ENCODE measurements at regions not wholly inside any gene's neighbourhood (a gene's known extent, or its start where the extent isn't known, plus 50 kb on each side); places are given as distances from the start of the nearest gene placed in this dataset.

DNA sequence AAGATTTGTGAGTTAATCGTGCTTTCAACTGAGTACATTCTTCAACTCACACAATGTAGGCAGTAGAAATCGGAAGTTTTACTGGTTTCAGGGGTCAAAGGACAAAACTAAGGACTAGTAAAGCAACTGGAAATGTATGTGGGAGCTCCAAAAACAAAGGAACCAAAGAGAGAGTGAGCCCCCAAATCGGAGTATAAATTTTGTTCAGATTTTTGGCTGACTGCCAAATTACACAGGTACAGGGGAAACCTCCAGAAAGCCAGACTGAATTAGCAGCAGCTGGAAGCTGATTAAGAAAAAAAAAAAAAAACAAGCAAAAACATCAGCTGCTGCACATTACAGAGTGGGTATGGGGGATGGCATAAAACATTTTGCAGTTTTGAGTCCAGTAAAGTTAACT is 75.2 kb upstream of the GNAZ start:
- H3K4me3 ChIP-seq (replicated peaks in 1 of 3) = no peak overlapping the region
- intact Hi-C loops (cut with DNase I) = no loop called here
- no peaks in the 10 kb centered on the region for H3K36me3 ChIP-seq
- no peaks in the 10 kb centered on the region for H3K9me3 ChIP-seq
- H3K27ac ChIP-seq = no peak overlapping the region
- H3K4me1 ChIP-seq = no peaks in the 10 kb centered on the region
- no peak for DNase-seq
- no peaks in the 10 kb centered on the region for H3K27me3 ChIP-seq
- 47 to 56% methylated on average over 3 of the region's 3 CpGs for WGBS, 2 donors
- no peak for TF ChIP-seq POLR2A (IDR thresholded peaks at IDR 0.05)
- TF ChIP-seq, protein P1, sequence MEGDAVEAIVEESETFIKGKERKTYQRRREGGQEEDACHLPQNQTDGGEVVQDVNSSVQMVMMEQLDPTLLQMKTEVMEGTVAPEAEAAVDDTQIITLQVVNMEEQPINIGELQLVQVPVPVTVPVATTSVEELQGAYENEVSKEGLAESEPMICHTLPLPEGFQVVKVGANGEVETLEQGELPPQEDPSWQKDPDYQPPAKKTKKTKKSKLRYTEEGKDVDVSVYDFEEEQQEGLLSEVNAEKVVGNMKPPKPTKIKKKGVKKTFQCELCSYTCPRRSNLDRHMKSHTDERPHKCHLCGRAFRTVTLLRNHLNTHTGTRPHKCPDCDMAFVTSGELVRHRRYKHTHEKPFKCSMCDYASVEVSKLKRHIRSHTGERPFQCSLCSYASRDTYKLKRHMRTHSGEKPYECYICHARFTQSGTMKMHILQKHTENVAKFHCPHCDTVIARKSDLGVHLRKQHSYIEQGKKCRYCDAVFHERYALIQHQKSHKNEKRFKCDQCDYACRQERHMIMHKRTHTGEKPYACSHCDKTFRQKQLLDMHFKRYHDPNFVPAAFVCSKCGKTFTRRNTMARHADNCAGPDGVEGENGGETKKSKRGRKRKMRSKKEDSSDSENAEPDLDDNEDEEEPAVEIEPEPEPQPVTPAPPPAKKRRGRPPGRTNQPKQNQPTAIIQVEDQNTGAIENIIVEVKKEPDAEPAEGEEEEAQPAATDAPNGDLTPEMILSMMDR (IDR thresholded peaks at IDR 0.05) = no peak

DNA sequence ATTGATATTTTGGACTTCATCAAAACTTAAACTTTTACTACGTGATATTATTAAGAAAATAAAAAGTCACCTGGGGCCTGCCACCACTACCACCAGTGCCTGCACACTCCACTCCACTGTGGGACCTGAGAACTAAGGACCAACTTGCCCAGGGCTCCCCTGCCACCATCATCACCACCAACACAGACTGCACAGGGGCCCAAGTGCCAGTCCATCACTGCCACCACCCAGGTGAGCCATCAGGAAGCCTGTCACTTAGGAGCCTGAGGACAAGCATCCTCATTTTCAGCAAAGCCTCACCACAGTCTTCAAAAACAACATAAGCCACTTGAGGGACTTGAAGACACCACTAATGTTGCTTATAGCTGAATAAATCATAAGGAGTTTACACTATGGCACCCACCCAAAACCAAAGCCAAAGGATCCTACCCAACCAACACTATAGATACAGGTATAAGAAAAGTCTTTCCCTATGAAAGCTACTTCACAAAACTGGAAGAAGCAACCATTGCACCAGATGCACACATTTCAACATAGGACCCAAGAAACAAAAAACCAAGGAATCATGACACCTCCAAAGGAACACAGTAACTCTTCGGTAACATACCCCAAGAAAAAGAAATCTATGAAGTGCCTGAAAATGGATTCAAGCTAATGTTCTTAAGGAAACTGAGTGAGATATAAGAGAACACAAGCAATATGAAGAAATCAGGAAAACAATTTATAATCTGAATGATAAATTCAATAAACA is 73.6 kb upstream of the GNAZ start:
- intact Hi-C loops (cut with DNase I) = no loop called here
- Histone ChIP-seq H3K4me3 (replicated peaks in 1 of 3) (no peak overlapping the region), H3K9me3 (no peaks in the 10 kb centered on the region), H3K4me1 (no peaks in the 10 kb centered on the region), H3K36me3 (no peaks in the 10 kb centered on the region), H3K27me3 (no peaks in the 10 kb centered on the region), H3K27ac (no peak overlapping the region)
- DNase-seq = no peak
- no peak for TF ChIP-seq POLR2A (IDR thresholded peaks at IDR 0.05)
- TF ChIP-seq, protein P1 (IDR thresholded peaks at IDR 0.05) = no peak
- 87 to 90% methylated on average over 2 of the region's 2 CpGs for WGBS, 2 donors

DNA sequence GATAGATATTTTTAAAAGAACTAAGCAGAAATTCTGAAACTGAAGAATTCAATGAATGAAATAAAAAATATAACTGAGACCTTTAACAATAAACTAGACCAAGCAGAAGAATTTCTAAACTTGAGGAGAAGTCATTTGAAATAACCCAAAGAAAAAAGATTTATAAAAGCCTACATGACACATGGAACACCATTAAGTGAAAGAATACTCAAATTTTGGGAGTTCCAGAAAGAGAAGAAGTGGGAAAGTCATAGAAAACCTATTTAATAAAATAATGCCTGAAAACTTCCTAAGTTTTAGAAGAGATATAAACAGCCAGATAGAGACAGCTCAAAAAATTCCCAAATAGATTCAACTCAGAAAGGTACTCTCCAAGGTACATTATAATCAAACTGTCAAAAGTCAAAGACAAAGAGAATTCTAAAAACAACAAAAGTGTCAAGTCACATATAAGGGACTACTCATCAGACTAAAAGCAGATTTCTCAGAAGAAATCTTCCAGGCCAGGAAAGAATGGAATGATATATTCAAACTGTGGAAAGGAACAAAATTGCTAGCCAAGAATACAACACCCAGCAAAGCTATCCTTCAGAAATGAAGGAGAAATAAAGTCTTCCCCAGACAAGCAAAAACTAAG is 72.9 kb upstream of the GNAZ start:
- H3K4me1 ChIP-seq = no peaks in the 10 kb centered on the region
- no peaks in the 10 kb centered on the region for H3K27me3 ChIP-seq
- H3K9me3 ChIP-seq = no peaks in the 10 kb centered on the region
- H3K27ac ChIP-seq = no peak overlapping the region
- TF ChIP-seq, protein P1 (IDR thresholded peaks at IDR 0.05) = no peak
- no peak for TF ChIP-seq POLR2A (IDR thresholded peaks at IDR 0.05)
- no peaks in the 10 kb centered on the region for H3K36me3 ChIP-seq
- DNase-seq = no peak
- intact Hi-C loops (cut with DNase I) = no loop called here
- no peak overlapping the region for H3K4me3 ChIP-seq (replicated peaks in 1 of 3)

DNA sequence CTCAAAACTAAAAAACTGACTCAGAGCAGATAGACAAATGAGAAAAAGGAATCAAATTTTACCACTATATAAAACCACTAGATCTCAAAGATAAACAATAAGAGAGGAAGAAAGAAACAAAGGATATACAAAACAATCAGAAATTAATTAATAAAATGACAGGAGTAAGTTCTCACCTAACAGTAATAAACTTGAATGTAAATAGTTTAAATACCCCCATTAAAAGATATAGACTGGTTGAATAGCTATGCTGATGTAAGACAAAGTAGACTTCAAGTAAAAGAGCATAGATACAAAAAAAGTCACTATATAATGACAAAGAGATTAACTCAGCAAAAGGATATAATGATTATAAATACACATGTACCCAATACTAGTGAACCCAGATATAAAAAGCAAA is 72.3 kb upstream of the GNAZ start:
- no peaks in the 10 kb centered on the region for H3K4me1 ChIP-seq
- H3K4me3 ChIP-seq (replicated peaks in 1 of 3) = no peak overlapping the region
- intact Hi-C loops (cut with DNase I) = no loop called here
- DNase-seq = no peak
- no peaks in the 10 kb centered on the region for H3K36me3 ChIP-seq
- H3K27me3 ChIP-seq = no peaks in the 10 kb centered on the region
- no peak overlapping the region for H3K27ac ChIP-seq
- no peak for TF ChIP-seq POLR2A (IDR thresholded peaks at IDR 0.05)
- TF ChIP-seq, protein P1 (IDR thresholded peaks at IDR 0.05) = no peak
- no peaks in the 10 kb centered on the region for H3K9me3 ChIP-seq

DNA sequence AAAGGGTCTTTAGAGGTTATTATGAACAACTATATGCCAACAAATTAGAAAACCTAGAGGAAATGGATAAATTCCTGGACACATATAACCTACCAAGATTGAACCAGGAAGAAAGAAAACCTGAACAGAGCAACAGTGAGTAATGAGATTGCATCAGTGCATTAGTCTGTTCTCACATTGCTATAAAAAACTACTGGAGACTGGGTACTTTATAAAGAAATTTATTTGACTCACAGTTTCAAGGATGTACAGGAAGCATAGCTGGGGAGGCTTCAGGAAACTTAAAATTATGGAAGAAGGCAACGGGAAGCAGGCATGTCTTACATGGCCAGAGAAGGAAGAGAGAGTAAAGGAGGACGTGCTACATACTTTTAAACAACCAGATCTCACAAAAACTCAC is 70.8 kb upstream of the GNAZ start:
- intact Hi-C loops (cut with DNase I) = no loop called here

More for the DNA sequence above, 70.8 kb upstream of the GNAZ start:
- Histone ChIP-seq H3K4me3 (replicated peaks in 1 of 3) (no peak overlapping the region), H3K4me1 (no peaks in the 10 kb centered on the region), H3K27me3 (no peaks in the 10 kb centered on the region), H3K36me3 (no peaks in the 10 kb centered on the region), H3K9me3 (no peaks in the 10 kb centered on the region), H3K27ac (no peak overlapping the region)
- no peak for TF ChIP-seq POLR2A (IDR thresholded peaks at IDR 0.05)
- TF ChIP-seq, protein P1 (IDR thresholded peaks at IDR 0.05) = no peak
- DNase-seq = no peak
- WGBS, 2 donors = 68 to 69% methylated on average over 2 of the region's 2 CpGs
